Fibroblast of lung (primary cell): ENCODE measurements at regions not wholly inside any gene's neighbourhood (a gene's known extent, or its start where the extent isn't known, plus 50 kb on each side); places are given as distances from the start of the nearest gene placed in this dataset.
"Not testable (repeated sequence)": the region's sequence is repeated elsewhere in the genome, so short reads cannot be mapped to it uniquely, and the experiment has no call there.

Experiments used
- DNase-seq, 2 donors: peaks; one replicate each; pipeline versions ENCODE4 v3.0.0 to v3.0.0-alpha.2; 2010; ENCODE audit warnings: low read depth in 2 of 2
- H2AFZ ChIP-seq: 2 replicates; pipeline ENCODE4 v1.5.1; 2012; ENCODE audit warnings: low read length, control low read depth, inconsistent platforms
- H3K27ac ChIP-seq: 2 replicates; pipeline ENCODE4 v1.5.1; 2011; ENCODE audit warnings: low read length, control low read depth; ENCODE audit not compliant: insufficient read depth
- H3K27me3 ChIP-seq: 2 replicates; pipeline ENCODE4 v1.5.1; 2011; ENCODE audit warnings: mild to moderate bottlenecking, low read length; ENCODE audit not compliant: control insufficient read depth, insufficient read depth
- H3K36me3 ChIP-seq: 2 replicates; pipeline ENCODE4 v1.5.1; 2011; ENCODE audit warnings: low read length; ENCODE audit not compliant: control insufficient read depth, insufficient read depth
- H3K4me1 ChIP-seq: 2 replicates; pipeline ENCODE4 v1.5.1; 2011; ENCODE audit warnings: low read length; ENCODE audit not compliant: control insufficient read depth, insufficient read depth; ENCODE audit errors: extremely low read depth
- H3K4me2 ChIP-seq: 2 replicates; pipeline ENCODE4 v1.5.1; 2011; ENCODE audit warnings: low read length, control low read depth; ENCODE audit not compliant: insufficient read depth; ENCODE audit errors: extremely low read depth
- H3K4me3 ChIP-seq, 4 experiments: fragments of 200-600 bp in 1 of 4; sonication (generic) in 1 of 4; replicated peaks in 1 of 4; 2 replicates each; pipeline ENCODE4 v1.5.1; 2011 to 2016; ENCODE audit warnings: low read length in 4 of 4, low read depth in 3 of 4, mild to moderate bottlenecking in 3 of 4, control low read depth in 2 of 4, inconsistent platforms in 1 of 4, mixed read lengths in 1 of 4; ENCODE audit not compliant: insufficient read depth in 1 of 4; ENCODE audit errors: control extremely low read depth in 1 of 4
- H3K79me2 ChIP-seq: 2 replicates; pipeline ENCODE4 v1.5.1; 2012; ENCODE audit warnings: mild to moderate bottlenecking, low read length, inconsistent platforms; ENCODE audit not compliant: control insufficient read depth, insufficient read depth
- H3K9ac ChIP-seq: 2 replicates; pipeline ENCODE4 v1.5.1; 2011; ENCODE audit warnings: mild to moderate bottlenecking, low read length, control low read depth; ENCODE audit not compliant: insufficient read depth
- H3K9me3 ChIP-seq: 2 replicates; pipeline ENCODE4 v1.5.1; 2012; ENCODE audit warnings: low read depth, low read length; ENCODE audit not compliant: control insufficient read depth, insufficient read depth
- H4K20me1 ChIP-seq: 2 replicates; pipeline ENCODE4 v1.5.1; 2011; ENCODE audit warnings: low read length; ENCODE audit not compliant: control insufficient read depth, insufficient read depth; ENCODE audit errors: extremely low read depth
- CTCF ChIP-seq, 2 donors: IDR thresholded peaks in 1 of 2; conservative IDR thresholded peaks in 1 of 2; 1 replicate in 1 of 2; 2 replicates in 1 of 2; pipeline ENCODE4 v1.5.1; 2011 to 2012; ENCODE audit warnings: low read length in 2 of 2, control low read depth in 1 of 2, inconsistent platforms in 1 of 2, low read depth in 1 of 2, mild to moderate bottlenecking in 1 of 2
- EZH2 ChIP-seq: IDR thresholded peaks from 2 replicates; pipeline ENCODE4 v1.5.1; 2012; ENCODE audit warnings: low read length, control low read depth, mild to moderate bottlenecking; ENCODE audit errors: missing control alignments

GRCh38 chr4:112092330-112092729 lies 52.9 kb upstream of the FAM241A start:
- not testable (repeated sequence) for H3K79me2 ChIP-seq, H3K9me3 ChIP-seq, H3K4me1 ChIP-seq, H3K9ac ChIP-seq, H2AFZ ChIP-seq, H3K27me3 ChIP-seq, H3K36me3 ChIP-seq, DNase-seq, H4K20me1 ChIP-seq, H3K27ac ChIP-seq, H3K4me3 ChIP-seq, H3K4me2 ChIP-seq

DNA sequence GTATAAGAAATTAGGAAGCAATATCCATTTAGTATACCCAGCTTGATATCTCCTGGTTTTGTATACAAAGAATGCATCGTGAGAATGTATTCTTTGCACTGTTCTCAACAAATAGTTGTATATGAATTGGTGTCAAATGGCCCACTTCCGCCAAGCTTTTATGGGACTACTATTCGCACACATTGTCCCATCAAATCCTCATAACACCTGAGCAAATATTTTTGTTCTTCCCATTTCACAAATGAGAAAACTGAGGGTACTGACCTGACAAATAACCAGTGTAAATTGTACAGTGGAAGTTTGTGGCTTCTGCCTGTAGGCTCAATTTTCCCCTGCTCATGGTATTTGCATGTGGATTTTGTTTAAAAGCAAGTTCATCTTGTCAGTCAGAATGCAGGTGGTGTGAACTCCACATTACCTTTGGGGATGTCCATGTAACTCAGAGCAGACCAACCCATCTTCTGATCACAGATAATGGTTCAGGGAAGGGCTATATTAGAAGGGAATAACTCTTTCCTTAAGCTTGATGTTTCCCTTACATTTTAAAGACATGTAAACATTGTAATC lies 51.5 kb upstream of the FAM241A start:
- no peaks in the 10 kb centered on the region for H3K79me2 ChIP-seq
- H3K4me2 ChIP-seq, result no peak overlapping the region
- no peaks in the 10 kb centered on the region for H3K4me1 ChIP-seq
- no peaks in the 10 kb centered on the region for H3K27me3 ChIP-seq
- DNase-seq, result no peak
- H4K20me1 ChIP-seq, result no peaks in the 10 kb centered on the region
- H3K9ac ChIP-seq, result no peak overlapping the region
- no peaks in the 10 kb centered on the region for H3K9me3 ChIP-seq
- H3K27ac ChIP-seq, result no peak overlapping the region
- TF ChIP-seq CTCF (conservative IDR thresholded peaks at IDR 0.05 in 1 of 2, IDR thresholded peaks at IDR 0.05 in 1 of 2; ENCODE audit: low read depth in 1 of 2, low read length in 2 of 2), result no peak
- H2AFZ ChIP-seq, result no peak overlapping the region
- no peak overlapping the region for H3K4me3 ChIP-seq
- no peaks in the 10 kb centered on the region for H3K36me3 ChIP-seq

- no peak for DNase-seq
- Histone ChIP-seq H3K79me2 (no peaks in the 10 kb centered on the region), H3K9ac (no peak overlapping the region), H3K4me3 (no peak overlapping the region), H4K20me1 (no peaks in the 10 kb centered on the region), H3K4me1 (no peaks in the 10 kb centered on the region), H3K27me3 (no peaks in the 10 kb centered on the region), H3K36me3 (no peaks in the 10 kb centered on the region), H2AFZ (no peak overlapping the region), H3K4me2 (no peak overlapping the region), H3K27ac (no peak overlapping the region), H3K9me3 (no peaks in the 10 kb centered on the region)
- TF ChIP-seq CTCF (conservative IDR thresholded peaks at IDR 0.05 in 1 of 2, IDR thresholded peaks at IDR 0.05 in 1 of 2; ENCODE audit: low read depth in 1 of 2, low read length in 2 of 2) (no peak), EZH2 (no peak)
Measured at GRCh38 chr4:112094330-112094729, 50.9 kb upstream of the FAM241A start.
